BLaER1 (cell line): ENCODE measurements at regions not wholly inside any gene's neighbourhood (a gene's known extent, or its start where the extent isn't known, plus 50 kb on each side); places are given as distances from the start of the nearest gene placed in this dataset.

Experiments used
- H3K27ac ChIP-seq: shearing (Covaris generic); formaldehyde crosslinking; 2 replicates; pipeline ENCODE4 v1.8.1; 2022
- H3K27me3 ChIP-seq: shearing (Covaris generic); formaldehyde crosslinking; 2 replicates; pipeline ENCODE4 v1.8.1; 2022
- H3K36me3 ChIP-seq: shearing (Covaris generic); formaldehyde crosslinking; 2 replicates; pipeline ENCODE4 v1.8.1; 2022
- H3K4me1 ChIP-seq: shearing (Covaris generic); formaldehyde crosslinking; 2 replicates; pipeline ENCODE4 v1.8.1; 2022
- H3K4me2 ChIP-seq: shearing (Covaris generic); formaldehyde crosslinking; 2 replicates; pipeline ENCODE4 v1.8.1; 2022
- H3K4me3 ChIP-seq: shearing (Covaris generic); formaldehyde crosslinking; 2 replicates; pipeline ENCODE4 v1.8.1; 2022
- H3K9ac ChIP-seq: shearing (Covaris generic); formaldehyde crosslinking; 2 replicates; pipeline ENCODE4 v1.8.1; 2022
- H3K9me3 ChIP-seq: shearing (Covaris generic); formaldehyde crosslinking; 2 replicates; pipeline ENCODE4 v1.8.1; 2022
- H4K20me1 ChIP-seq: shearing (Covaris generic); formaldehyde crosslinking; 2 replicates; pipeline ENCODE4 v1.8.1; 2022
- Cebpa-rat ChIP-seq: shearing (Covaris generic); IDR thresholded peaks from 2 replicates; pipeline ENCODE4 v1.8.1; 2022

DNA sequence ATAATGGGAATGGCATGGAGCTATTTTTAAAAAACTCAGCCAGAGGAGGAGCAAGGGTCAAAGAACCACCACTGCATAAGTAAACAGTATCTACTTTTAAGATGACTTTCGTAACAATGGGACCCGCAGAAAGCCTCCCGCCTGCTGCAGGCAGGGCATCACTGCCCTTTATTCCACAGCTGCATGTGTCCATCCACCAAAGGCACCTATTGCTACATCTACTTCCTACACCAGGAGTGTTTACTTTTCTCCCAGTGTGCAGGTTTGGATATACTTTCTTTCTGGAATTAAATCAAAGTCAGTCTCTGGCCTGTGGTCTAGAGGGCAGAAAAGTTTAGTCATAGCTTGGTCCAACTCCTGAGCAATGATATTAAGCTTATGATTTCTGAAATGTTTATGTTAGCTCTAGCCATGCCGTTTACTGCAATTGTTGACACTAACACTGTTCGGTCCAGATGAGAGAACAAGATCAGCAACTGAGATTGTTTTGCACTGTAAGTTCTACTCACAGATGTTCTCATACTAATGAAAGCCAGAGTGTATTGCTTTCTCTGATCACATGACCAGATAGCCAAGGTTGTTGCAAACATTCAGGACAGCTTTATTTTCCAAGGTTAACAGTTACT, 391.5 kb downstream of the FGF10 start:
- Histone ChIP-seq H3K9me3 (no peaks in the 10 kb centered on the region), H3K4me2 (no peak overlapping the region), H4K20me1 (no peaks in the 10 kb centered on the region), H3K9ac (no peak overlapping the region), H3K27me3 (no peaks in the 10 kb centered on the region), H3K4me1 (no peaks in the 10 kb centered on the region), H3K4me3 (no peak overlapping the region), H3K27ac (no peak overlapping the region), H3K36me3 (no peaks in the 10 kb centered on the region)
- TF ChIP-seq Cebpa-rat: no peak

DNA sequence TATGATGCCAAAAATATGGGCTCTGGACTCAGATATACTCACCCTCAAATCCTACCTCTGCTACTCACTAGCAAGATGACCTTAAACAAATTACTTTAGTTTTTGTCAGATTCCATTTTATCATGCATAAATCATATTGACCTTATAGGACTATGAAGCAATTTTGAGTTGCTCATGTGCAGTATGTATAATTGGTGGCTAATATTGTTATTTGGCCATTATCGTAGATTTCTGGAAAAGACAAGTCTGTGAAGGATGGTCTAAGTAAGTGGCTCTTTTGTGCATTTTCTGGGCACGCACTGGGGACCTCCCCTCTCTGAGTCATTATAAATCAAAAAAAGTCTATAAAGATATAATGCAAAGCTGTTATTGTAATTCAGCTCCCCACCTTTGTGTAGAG, 393.0 kb downstream of the FGF10 start:
- no peaks in the 10 kb centered on the region for H3K4me1 ChIP-seq
- H3K27me3 ChIP-seq: no peaks in the 10 kb centered on the region
- no peaks in the 10 kb centered on the region for H4K20me1 ChIP-seq
- no peak overlapping the region for H3K27ac ChIP-seq
- no peak overlapping the region for H3K9ac ChIP-seq
- no peak overlapping the region for H3K4me3 ChIP-seq
- H3K36me3 ChIP-seq: no peaks in the 10 kb centered on the region
- H3K9me3 ChIP-seq: no peaks in the 10 kb centered on the region
- no peak for TF ChIP-seq Cebpa-rat
- no peak overlapping the region for H3K4me2 ChIP-seq

DNA sequence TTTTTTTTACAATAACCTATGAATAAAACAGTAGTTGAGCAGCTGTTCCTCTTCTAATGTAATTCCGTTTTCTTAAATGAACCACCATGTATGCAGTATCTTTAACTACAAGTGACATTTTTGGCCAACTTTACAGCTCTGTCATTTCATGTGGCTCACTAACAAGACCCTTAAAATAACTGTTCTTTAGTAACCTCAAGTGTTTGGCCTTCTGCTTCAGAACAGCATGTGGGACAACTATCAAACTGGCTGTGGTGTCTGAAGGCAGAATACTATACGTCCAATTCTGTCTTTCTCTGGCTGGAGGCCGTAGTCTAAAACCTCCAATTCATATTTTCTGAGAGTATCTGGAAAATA, 391.4 kb downstream of the NNT start:
- Histone ChIP-seq H3K4me1 (no peaks in the 10 kb centered on the region), H3K27me3 (no peaks in the 10 kb centered on the region), H3K36me3 (no peaks in the 10 kb centered on the region), H3K4me3 (no peak overlapping the region), H3K4me2 (no peak overlapping the region), H3K9me3 (no peaks in the 10 kb centered on the region), H3K9ac (no peak overlapping the region), H4K20me1 (no peaks in the 10 kb centered on the region), H3K27ac (no peak overlapping the region)
- no peak for TF ChIP-seq Cebpa-rat

DNA sequence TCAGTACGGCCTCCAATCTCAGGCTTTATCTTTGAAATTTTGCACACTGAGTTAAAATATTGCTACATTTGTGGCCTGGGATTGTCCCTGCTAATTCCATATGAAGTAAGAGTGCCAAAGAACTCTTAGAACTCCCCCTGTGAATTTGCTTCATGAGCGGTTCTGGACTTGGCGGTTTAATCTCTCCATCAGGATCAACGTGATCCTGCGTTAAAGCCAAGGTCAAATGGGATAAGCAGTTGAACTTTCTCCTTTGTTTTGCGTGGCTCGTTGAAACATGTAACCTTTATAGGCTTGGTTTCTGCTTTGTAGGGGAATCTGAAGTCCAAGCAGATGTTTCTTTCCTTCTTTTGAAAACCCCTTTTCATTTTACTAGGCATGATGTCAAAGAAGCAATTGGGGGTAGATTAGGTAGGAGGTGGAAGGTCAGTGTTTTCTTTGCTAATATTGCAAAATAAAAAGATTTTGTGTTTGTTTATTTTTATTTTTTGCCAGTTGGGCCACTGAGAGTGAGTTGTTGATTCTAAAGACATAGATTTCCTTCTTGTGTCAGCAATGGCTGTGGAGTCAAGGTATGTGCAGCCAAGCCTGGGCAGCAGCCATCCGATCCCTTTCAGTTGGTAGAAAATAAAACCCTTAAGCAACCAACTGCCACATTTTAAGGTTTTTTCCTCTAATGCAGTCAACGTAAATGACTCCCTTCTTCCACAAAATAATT, 390.8 kb downstream of the NNT start:
- TF ChIP-seq Cebpa-rat: no peak
- H3K4me2 ChIP-seq: no peak overlapping the region
- no peaks in the 10 kb centered on the region for H3K9me3 ChIP-seq
- no peaks in the 10 kb centered on the region for H3K4me1 ChIP-seq
- H3K27me3 ChIP-seq: no peaks in the 10 kb centered on the region
- no peak overlapping the region for H3K27ac ChIP-seq
- no peaks in the 10 kb centered on the region for H4K20me1 ChIP-seq
- no peak overlapping the region for H3K4me3 ChIP-seq
- H3K9ac ChIP-seq: no peak overlapping the region
- H3K36me3 ChIP-seq: no peaks in the 10 kb centered on the region

DNA sequence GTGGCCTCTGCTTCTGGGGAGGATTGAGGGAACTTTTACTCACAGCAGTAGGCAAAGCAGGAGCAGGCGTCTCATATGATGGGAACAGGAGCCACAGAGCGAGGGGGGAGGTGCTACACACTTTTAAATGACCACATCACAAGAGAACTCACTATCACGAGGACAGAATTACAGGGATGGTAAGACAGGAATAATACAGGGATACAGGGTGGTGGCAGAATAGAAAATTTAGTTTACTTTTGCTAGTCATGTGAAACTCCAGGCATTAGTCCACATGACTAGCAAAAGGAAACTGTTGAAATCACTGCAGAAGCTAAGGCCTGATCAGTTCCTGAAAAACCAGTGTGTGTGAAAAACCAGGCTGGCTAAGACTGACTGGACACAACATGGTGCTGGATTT, 382.4 kb downstream of the NNT start:
- Histone ChIP-seq H3K9me3 (no peaks in the 10 kb centered on the region), H3K9ac (no peak overlapping the region), H3K36me3 (no peaks in the 10 kb centered on the region), H4K20me1 (no peaks in the 10 kb centered on the region), H3K4me3 (no peak overlapping the region), H3K4me2 (no peak overlapping the region), H3K27me3 (no peaks in the 10 kb centered on the region), H3K27ac (no peak overlapping the region), H3K4me1 (no peaks in the 10 kb centered on the region)
- TF ChIP-seq Cebpa-rat: no peak

DNA sequence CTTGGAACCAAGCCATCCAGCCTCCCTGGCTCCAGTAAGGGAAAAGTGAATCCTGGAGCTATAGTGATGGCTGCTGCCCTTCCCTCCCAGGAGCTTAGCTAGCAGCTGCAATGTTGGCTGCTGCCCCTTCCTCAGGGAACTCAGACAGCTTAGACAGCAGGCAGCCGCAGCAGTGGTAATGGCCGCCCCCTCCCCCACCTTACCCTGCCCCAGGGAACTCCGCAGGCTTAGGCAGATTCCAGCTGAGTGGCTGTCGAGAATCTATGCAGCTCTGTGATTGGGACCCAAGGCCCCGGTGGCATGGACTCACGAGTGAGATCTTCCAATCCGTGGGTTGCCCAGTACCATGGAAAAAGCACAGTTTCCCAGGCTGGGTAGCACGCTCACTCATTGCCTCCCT, 378.6 kb downstream of the NNT start:
- no peak for TF ChIP-seq Cebpa-rat
- Histone ChIP-seq H3K4me1 (no peaks in the 10 kb centered on the region), H3K36me3 (no peaks in the 10 kb centered on the region)

DNA sequence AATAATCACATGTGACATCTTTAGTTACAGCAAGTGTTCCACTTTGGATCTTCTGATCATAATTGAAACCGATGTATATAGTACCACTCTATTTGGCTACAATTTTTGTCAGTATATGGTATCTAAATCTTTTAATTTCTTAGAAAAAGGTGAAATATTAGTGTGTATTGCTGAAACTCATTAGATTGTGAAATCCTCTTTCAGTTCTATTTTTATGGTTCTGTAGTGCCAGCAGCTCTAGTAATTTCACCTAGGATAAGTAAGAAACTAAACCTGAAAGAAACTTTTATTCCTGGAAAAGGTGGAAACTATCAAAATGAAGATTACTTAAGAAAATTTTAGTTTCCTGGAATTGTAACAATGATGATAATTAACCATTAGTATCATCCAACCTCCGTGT, 370.9 kb downstream of the NNT start:
- Histone ChIP-seq H3K27ac (no peak overlapping the region), H3K9ac (no peak overlapping the region), H4K20me1 (no peaks in the 10 kb centered on the region), H3K27me3 (no peaks in the 10 kb centered on the region), H3K4me2 (no peak overlapping the region), H3K36me3 (no peaks in the 10 kb centered on the region), H3K4me3 (no peak overlapping the region), H3K4me1 (no peaks in the 10 kb centered on the region), H3K9me3 (no peaks in the 10 kb centered on the region)
- TF ChIP-seq Cebpa-rat: no peak

More for the DNA sequence above, 378.6 kb downstream of the NNT start:
- Histone ChIP-seq H3K4me3 (no peak overlapping the region), H3K9ac (no peak overlapping the region), H3K4me2 (no peak overlapping the region), H3K27ac (no peak overlapping the region), H3K9me3 (no peaks in the 10 kb centered on the region), H4K20me1 (no peaks in the 10 kb centered on the region), H3K27me3 (no peaks in the 10 kb centered on the region)

DNA sequence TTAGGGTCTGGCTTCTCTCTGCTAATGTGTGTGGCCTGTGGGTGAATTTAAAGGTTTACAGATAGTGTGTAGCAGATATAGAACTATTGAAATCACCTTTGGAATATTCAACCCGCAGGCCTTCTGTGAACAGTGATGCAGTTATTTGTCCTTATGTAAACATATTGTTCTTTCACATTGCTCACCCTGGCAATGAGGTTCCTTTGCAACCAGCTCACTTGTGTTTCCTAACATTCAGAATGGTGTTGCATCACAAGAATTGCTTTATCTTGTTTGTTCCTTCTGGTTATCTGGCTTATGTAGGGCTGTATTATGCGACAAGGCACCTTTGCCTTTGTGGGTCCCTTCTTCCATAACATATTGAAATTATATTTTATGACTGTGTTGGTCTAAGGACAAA, 370.3 kb downstream of the NNT start:
- no peaks in the 10 kb centered on the region for H3K36me3 ChIP-seq
- no peak for TF ChIP-seq Cebpa-rat
- no peaks in the 10 kb centered on the region for H3K4me1 ChIP-seq
- no peaks in the 10 kb centered on the region for H4K20me1 ChIP-seq
- H3K4me2 ChIP-seq: no peak overlapping the region
- no peak overlapping the region for H3K4me3 ChIP-seq
- H3K9me3 ChIP-seq: no peaks in the 10 kb centered on the region
- H3K27me3 ChIP-seq: no peaks in the 10 kb centered on the region
- no peak overlapping the region for H3K9ac ChIP-seq
- H3K27ac ChIP-seq: no peak overlapping the region

DNA sequence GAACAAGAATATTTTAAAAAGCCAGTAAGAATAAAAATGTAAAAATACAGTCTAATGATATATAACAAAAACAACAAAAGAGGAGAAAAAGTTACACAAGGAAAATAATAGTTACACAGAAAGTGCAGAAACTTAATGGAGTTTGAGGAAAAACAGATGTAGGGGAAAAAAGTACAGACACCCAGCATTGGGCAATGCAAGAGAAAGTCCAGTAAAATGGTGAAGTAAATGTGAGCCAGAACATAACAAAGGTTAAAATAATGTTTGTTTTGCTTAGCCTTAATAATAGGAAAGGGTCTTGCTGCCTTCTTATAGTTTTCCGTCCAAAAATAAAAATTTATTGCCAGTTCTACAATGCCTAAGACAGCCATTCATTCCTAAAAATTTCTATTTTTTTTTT, 364.2 kb downstream of the NNT start:
- no peak overlapping the region for H3K4me2 ChIP-seq
- H3K9me3 ChIP-seq: no peaks in the 10 kb centered on the region
- H3K4me3 ChIP-seq: no peak overlapping the region
- no peaks in the 10 kb centered on the region for H4K20me1 ChIP-seq
- H3K27me3 ChIP-seq: no peaks in the 10 kb centered on the region
- H3K36me3 ChIP-seq: no peaks in the 10 kb centered on the region
- H3K4me1 ChIP-seq: no peaks in the 10 kb centered on the region
- no peak overlapping the region for H3K27ac ChIP-seq
- no peak overlapping the region for H3K9ac ChIP-seq
- TF ChIP-seq Cebpa-rat: no peak

DNA sequence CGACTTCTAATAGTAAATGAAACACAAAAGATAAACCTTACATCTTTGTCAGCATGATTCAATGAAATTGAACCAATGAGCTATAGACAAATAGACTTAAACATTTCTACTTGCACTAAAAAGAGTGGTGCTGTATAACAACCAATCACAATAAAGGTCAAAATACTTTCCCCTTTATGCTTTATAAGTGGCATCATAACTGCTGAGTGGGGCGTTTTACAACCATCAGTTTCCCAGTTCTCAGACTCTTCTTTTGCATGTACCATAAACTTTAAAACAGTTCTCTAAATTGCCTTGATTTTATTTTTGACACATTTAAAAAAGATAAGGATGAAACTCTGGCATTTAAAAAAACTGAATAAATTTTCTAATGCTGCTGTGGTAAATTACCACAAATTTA, 356.2 kb downstream of the NNT start:
- no peaks in the 10 kb centered on the region for H3K27me3 ChIP-seq
- H4K20me1 ChIP-seq: no peaks in the 10 kb centered on the region
- H3K9ac ChIP-seq: no peak overlapping the region
- no peak overlapping the region for H3K4me3 ChIP-seq
- H3K9me3 ChIP-seq: no peaks in the 10 kb centered on the region
- H3K27ac ChIP-seq: no peak overlapping the region
- H3K4me2 ChIP-seq: no peak overlapping the region
- no peaks in the 10 kb centered on the region for H3K4me1 ChIP-seq
- H3K36me3 ChIP-seq: no peaks in the 10 kb centered on the region
- TF ChIP-seq Cebpa-rat: no peak

DNA sequence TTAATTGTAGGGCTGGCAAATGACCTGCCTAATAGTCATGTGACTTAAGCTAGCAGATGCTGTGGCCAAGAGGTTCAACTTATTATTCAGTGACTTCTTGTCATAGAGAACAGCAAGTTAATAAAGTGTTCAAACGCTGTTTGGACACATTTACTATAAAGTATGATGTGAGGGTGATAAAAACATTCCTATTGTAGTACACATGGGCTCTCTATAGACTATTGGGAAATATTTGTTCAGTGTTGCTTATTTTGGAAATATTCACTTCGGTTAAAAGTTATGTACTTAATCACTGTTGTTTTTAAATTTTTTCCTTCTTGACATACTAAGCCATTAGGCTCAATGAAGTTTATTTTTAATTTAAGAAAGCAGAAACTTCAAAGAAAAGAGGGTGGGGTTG, 345.0 kb downstream of the NNT start:
- H4K20me1 ChIP-seq: no peaks in the 10 kb centered on the region
- no peak overlapping the region for H3K4me3 ChIP-seq
- no peak overlapping the region for H3K9ac ChIP-seq
- no peak for TF ChIP-seq Cebpa-rat
- no peak overlapping the region for H3K4me2 ChIP-seq
- H3K27me3 ChIP-seq: no peaks in the 10 kb centered on the region
- H3K27ac ChIP-seq: no peak overlapping the region
- H3K9me3 ChIP-seq: peaks cover 16% of the 10 kb centered on the region
- no peaks in the 10 kb centered on the region; the same call in 1 of the 2 replicates for H3K36me3 ChIP-seq
- no peaks in the 10 kb centered on the region for H3K4me1 ChIP-seq
